ENCODE measurements at regions not wholly inside any gene's neighbourhood (a gene's known extent, or its start where the extent isn't known, plus 50 kb on each side); places are given as distances from the start of the nearest gene placed in this dataset.

GRCh38 chr2:123870881-123871276, 154.2 kb upstream of the CNTNAP5 start:
- ATAC-seq, result no peak
- POLR2A ChIA-PET, result no interaction called here
- Histone ChIP-seq H3K9ac (ENCODE audit: control insufficient read depth, insufficient read depth, low read length) (no peak overlapping the region), H4K20me1 (ENCODE audit: control insufficient read depth, insufficient read depth) (no peaks in the 10 kb centered on the region), H3K4me2 (ENCODE audit: control insufficient read depth, insufficient read depth) (no peak overlapping the region), H3K27ac (ENCODE audit: control insufficient read depth, insufficient read depth) (no peak overlapping the region), H3K27me3 (replicated peaks in 1 of 2; ENCODE audit: control insufficient read depth in 2 of 2, insufficient read depth in 2 of 2, low read length in 1 of 2) (no peaks in the 10 kb centered on the region), H3K79me2 (ENCODE audit: control insufficient read depth, insufficient read depth, low read length) (no peaks in the 10 kb centered on the region), H3K4me1 (ENCODE audit: control insufficient read depth, insufficient read depth, low read length) (no peaks in the 10 kb centered on the region), H3K36me3 (ENCODE audit: control insufficient read depth in 2 of 2, insufficient read depth in 2 of 2, low read length in 1 of 2) (no peaks in the 10 kb centered on the region), H3K4me3 (no peak overlapping the region), H2AFZ (ENCODE audit: control insufficient read depth, low read depth, low read length) (no peak overlapping the region), H3K9me3 (replicated peaks; ENCODE audit: control insufficient read depth, insufficient read depth, low read length) (no peaks in the 10 kb centered on the region)
- FAIRE-seq, result no peak
- CTCF ChIA-PET, result no interaction called here
- no peak for DNase-seq (ENCODE audit: low read depth, low spot score)
- in situ Hi-C loops (cut with MboI) (no loop called here), intact Hi-C loops (cut with micrococcal nuclease; ENCODE audit: unreplicated experiment) (no loop called here)
- RAD21 ChIA-PET (ENCODE audit: unreplicated experiment), result no interaction called here
- TF ChIP-seq, protein P1, sequence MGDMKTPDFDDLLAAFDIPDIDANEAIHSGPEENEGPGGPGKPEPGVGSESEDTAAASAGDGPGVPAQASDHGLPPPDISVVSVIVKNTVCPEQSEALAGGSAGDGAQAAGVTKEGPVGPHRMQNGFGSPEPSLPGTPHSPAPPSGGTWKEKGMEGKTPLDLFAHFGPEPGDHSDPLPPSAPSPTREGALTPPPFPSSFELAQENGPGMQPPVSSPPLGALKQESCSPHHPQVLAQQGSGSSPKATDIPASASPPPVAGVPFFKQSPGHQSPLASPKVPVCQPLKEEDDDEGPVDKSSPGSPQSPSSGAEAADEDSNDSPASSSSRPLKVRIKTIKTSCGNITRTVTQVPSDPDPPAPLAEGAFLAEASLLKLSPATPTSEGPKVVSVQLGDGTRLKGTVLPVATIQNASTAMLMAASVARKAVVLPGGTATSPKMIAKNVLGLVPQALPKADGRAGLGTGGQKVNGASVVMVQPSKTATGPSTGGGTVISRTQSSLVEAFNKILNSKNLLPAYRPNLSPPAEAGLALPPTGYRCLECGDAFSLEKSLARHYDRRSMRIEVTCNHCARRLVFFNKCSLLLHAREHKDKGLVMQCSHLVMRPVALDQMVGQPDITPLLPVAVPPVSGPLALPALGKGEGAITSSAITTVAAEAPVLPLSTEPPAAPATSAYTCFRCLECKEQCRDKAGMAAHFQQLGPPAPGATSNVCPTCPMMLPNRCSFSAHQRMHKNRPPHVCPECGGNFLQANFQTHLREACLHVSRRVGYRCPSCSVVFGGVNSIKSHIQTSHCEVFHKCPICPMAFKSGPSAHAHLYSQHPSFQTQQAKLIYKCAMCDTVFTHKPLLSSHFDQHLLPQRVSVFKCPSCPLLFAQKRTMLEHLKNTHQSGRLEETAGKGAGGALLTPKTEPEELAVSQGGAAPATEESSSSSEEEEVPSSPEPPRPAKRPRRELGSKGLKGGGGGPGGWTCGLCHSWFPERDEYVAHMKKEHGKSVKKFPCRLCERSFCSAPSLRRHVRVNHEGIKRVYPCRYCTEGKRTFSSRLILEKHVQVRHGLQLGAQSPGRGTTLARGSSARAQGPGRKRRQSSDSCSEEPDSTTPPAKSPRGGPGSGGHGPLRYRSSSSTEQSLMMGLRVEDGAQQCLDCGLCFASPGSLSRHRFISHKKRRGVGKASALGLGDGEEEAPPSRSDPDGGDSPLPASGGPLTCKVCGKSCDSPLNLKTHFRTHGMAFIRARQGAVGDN (IDR thresholded peaks at IDR 0.05), result no peak
- no peak for TF ChIP-seq CHD1 (IDR thresholded peaks at IDR 0.05; ENCODE audit: low read depth, low read length)
- TF ChIP-seq TCF7 (IDR thresholded peaks at IDR 0.05; ENCODE audit: borderline replicate concordance), result no peak
- no peak for TF ChIP-seq TARDBP (IDR thresholded peaks at IDR 0.05; ENCODE audit: borderline replicate concordance)
- no peak for TF ChIP-seq CHD2 (IDR thresholded peaks at IDR 0.05; ENCODE audit: borderline replicate concordance, low read depth, low read length)
- no peak for TF ChIP-seq ZBTB4 (CRISPR knock-in tag; IDR thresholded peaks at IDR 0.05)
- SMC1A ChIA-PET (ENCODE audit: uncharacterized antibody, unreplicated experiment), result no interaction called here
- BruUV-seq (replicated peaks), result no TSS peak
- WGBS (ENCODE audit: insufficient coverage, insufficient replicate concordance, low lambda C conversion rate, missing lambda C conversion rate), result 34% methylated on average over 4 of the region's 4 CpGs
